Fibroblast of the aortic adventitia (primary cell): ENCODE measurements at regions not wholly inside any gene's neighbourhood (a gene's known extent, or its start where the extent isn't known, plus 50 kb on each side); places are given as distances from the start of the nearest gene placed in this dataset.

Experiments used
- DNase-seq: peaks from one replicate; pipeline ENCODE4 v3.0.0-alpha.2; 2010; ENCODE audit warnings: low read depth
- H3K4me3 ChIP-seq: 2 replicates; pipeline ENCODE4 v1.5.1; 2011; ENCODE audit warnings: low read depth, mild to moderate bottlenecking, control low read depth, low read length, moderate library complexity
- CTCF ChIP-seq: IDR thresholded peaks from 2 replicates; pipeline ENCODE4 v1.5.1; 2011; ENCODE audit warnings: mild to moderate bottlenecking, low read length, control low read depth, inconsistent platforms; ENCODE audit not compliant: insufficient read depth

GRCh38 chr14:101234244-101234937 lies 326.9 kb upstream of the DIO3 start:
- TF ChIP-seq CTCF: no peak
- DNase-seq: no peak
- H3K4me3 ChIP-seq: no peak overlapping the region

- H3K4me3 ChIP-seq: no peak overlapping the region
- no peak for TF ChIP-seq CTCF
- peak; percentile 2 for DNase-seq
These were observed 326.3 kb upstream of the DIO3 start for GRCh38 chr14:101234999-101235334.

- peak; percentile 61 for TF ChIP-seq CTCF
- no peak overlapping the region for H3K4me3 ChIP-seq
- peak; percentile 14 for DNase-seq
These were observed 325.8 kb upstream of the DIO3 start for GRCh38 chr14:101235335-101236103.

- DNase-seq: no peak
- H3K4me3 ChIP-seq: no peak overlapping the region
- TF ChIP-seq CTCF: no peak
These were observed 324.6 kb upstream of the DIO3 start for GRCh38 chr14:101236496-101237251.

GRCh38 chr14:101237252-101237616 lies 324.1 kb upstream of the DIO3 start:
- DNase-seq: no peak
- H3K4me3 ChIP-seq: no peak overlapping the region
- TF ChIP-seq CTCF: no peak

GRCh38 chr14:101239065-101239464 lies 322.2 kb upstream of the DIO3 start:
- DNase-seq: no peak
- H3K4me3 ChIP-seq: no peak overlapping the region
- TF ChIP-seq CTCF: no peak
